ENCODE measurements at regions not wholly inside any gene's neighbourhood (a gene's known extent, or its start where the extent isn't known, plus 50 kb on each side); places are given as distances from the start of the nearest gene placed in this dataset.

DNA sequence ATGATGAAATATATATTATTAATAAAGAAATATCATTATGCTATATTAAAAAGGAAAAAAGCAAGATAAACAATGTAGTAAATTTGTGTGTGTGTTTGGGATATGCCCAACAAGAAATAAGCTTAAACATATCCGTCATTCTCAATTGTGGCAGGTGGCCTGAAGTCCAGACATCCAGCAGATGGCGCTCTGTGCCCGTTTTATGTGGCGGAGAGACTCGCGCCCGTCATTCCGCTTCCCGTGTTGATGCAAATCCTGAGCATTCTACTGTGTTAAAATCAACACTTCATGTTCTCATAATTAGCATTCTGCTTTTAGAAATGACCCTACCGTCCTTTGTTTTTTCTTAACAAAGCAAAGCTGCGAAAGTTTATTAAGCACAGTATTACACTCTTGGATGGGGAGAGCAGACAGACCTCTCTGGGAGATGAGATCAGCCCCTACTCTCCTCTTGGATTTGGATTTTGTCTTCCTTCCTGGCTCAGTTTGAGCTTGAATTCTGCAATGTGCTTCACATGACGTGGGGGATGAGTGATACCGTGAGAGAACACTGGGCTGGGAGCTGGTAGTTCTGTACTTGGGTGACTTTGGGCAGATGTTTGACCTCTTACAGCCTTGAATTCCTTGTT, 125.8 kb downstream of the MCHR2 start:
- peak; percentile 28 to 79 (median 53) for DNase-seq (ENCODE audit: low read depth in 3 of 3)
